GM18505 (cell line): ENCODE measurements at regions not wholly inside any gene's neighbourhood (a gene's known extent, or its start where the extent isn't known, plus 50 kb on each side); places are given as distances from the start of the nearest gene placed in this dataset.

Source experiments
- ATAC-seq: cut with Tn5 transposase; IDR thresholded peaks from one replicate; pipeline ENCODE4 v1.9.1; 2021; ENCODE audit not compliant: unreplicated experiment
- POLR2A ChIP-seq: IDR thresholded peaks from 4 replicates; pipeline ENCODE4 v1.6.1; 2011; ENCODE audit warnings: borderline replicate concordance; ENCODE audit not compliant: insufficient read depth, insufficient read length; ENCODE audit errors: extremely low read depth

- TF ChIP-seq POLR2A, result no peak
Observed at GRCh38 chr16:5903832-5904231, 806.2 kb upstream of the EEF2KMT start.

GRCh38 chr16:5903153-5903552 lies 805.6 kb upstream of the EEF2KMT start:
- no peak for TF ChIP-seq POLR2A
- ATAC-seq, result no peak

More at GRCh38 chr16:5903832-5904231, 806.2 kb upstream of the EEF2KMT start:
- no peak for ATAC-seq

- ATAC-seq, result no peak
- no peak for TF ChIP-seq POLR2A
Observed at GRCh38 chr16:5900046-5900445, 802.5 kb upstream of the EEF2KMT start.

GRCh38 chr16:5895976-5896375 lies 798.4 kb upstream of the EEF2KMT start:
- no peak for ATAC-seq
- TF ChIP-seq POLR2A, result no peak

- no peak for ATAC-seq
Observed at GRCh38 chr16:5895137-5895536, 797.5 kb upstream of the EEF2KMT start.

GRCh38 chr16:5891296-5891695 lies 793.7 kb upstream of the EEF2KMT start:
- ATAC-seq, result no peak
- no peak for TF ChIP-seq POLR2A

More at GRCh38 chr16:5895137-5895536, 797.5 kb upstream of the EEF2KMT start:
- TF ChIP-seq POLR2A, result no peak

GRCh38 chr16:5885521-5885920 lies 787.9 kb upstream of the EEF2KMT start:
- no peak for ATAC-seq
- no peak for TF ChIP-seq POLR2A

- TF ChIP-seq POLR2A, result no peak
- no peak for ATAC-seq
Observed at GRCh38 chr16:5884996-5885395, 787.4 kb upstream of the EEF2KMT start.

- no peak for ATAC-seq
- no peak for TF ChIP-seq POLR2A
Observed at GRCh38 chr16:5884339-5884738, 786.7 kb upstream of the EEF2KMT start.

- no peak for TF ChIP-seq POLR2A
- ATAC-seq, result no peak
Observed at GRCh38 chr16:5882087-5882640, 784.6 kb upstream of the EEF2KMT start.

GRCh38 chr16:5875416-5875815 lies 777.8 kb upstream of the EEF2KMT start:
- no peak for TF ChIP-seq POLR2A
- no peak for ATAC-seq

GRCh38 chr16:5874899-5875298 lies 777.3 kb upstream of the EEF2KMT start:
- TF ChIP-seq POLR2A, result no peak
- ATAC-seq, result no peak

- no peak for ATAC-seq
- no peak for TF ChIP-seq POLR2A
Observed at GRCh38 chr16:5873221-5873620, 775.6 kb upstream of the EEF2KMT start.

- TF ChIP-seq POLR2A, result no peak
- no peak for ATAC-seq
Observed at GRCh38 chr16:5870886-5871691, 773.5 kb upstream of the EEF2KMT start.
